Dermis microvascular lymphatic vessel endothelial cell (primary cell): ENCODE measurements at regions not wholly inside any gene's neighbourhood (a gene's known extent, or its start where the extent isn't known, plus 50 kb on each side); places are given as distances from the start of the nearest gene placed in this dataset.

ENCODE experiments used
- DNase-seq, 2 donors: peaks; one replicate each; pipeline versions ENCODE4 v3.0.0 to v3.0.0-alpha.2; 2010; ENCODE audit warnings: low read depth in 2 of 2

DNA sequence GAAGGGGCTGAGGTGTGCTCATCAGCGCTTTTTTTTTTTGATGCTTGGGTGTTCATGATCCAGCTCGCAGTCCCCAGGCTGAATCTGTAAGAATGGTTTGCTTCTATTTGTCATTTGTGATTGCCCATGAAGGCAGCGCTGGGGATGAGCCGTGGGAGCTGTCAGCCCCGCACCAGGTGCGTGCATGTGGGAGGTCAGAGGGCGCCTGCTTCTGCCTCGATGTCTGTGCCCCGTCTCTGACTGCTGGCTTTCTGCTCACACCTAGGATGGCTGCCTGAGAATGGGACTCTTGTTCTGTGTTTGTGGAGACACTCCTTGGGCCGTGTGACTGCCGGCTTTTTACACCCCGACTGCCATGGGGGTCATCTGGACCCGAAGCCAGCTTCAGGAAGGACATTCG, 141.2 kb upstream of the RTL1 start:
- no peak for DNase-seq

DNA sequence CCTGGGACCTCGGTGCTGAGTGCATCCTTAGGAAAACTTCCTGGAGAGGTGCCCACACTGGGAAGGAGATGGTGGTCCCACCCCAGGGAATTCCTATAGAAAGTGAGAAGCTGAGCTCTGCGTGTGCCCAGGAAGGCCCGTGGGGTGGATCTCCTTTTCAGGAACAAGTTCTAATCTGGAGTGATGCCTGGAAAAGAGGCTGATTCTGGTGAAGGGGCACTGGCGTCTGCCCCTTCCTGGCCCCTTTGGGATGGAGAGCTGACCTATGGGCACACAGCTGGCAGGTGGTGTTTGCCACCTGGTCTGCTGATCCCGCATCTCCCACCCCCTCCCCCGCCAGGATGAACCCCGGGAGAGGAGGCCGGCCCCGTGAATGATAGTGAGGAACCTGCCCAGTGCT, 142.0 kb upstream of the RTL1 start:
- DNase-seq: no peak

DNA sequence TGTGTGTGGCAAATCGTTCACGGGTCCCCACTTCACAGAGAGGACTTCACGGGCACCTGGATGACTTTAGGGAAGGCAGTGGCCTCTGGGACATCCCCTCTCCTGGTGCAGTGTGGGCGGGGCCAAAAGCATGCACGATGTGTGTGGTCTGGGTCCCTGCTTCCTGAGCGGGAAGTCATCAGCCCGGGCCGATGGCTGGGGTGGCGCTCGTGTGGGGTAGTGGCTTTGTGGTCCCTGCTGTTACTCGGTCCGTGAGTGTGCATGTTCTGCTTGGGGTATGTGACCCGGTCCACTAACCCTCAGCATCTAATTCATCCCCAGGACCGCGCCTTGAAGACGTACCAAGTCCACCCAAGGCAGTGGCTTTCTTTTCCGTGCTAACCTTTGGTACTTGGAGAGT, 142.5 kb upstream of the RTL1 start:
- DNase-seq: no peak

DNA sequence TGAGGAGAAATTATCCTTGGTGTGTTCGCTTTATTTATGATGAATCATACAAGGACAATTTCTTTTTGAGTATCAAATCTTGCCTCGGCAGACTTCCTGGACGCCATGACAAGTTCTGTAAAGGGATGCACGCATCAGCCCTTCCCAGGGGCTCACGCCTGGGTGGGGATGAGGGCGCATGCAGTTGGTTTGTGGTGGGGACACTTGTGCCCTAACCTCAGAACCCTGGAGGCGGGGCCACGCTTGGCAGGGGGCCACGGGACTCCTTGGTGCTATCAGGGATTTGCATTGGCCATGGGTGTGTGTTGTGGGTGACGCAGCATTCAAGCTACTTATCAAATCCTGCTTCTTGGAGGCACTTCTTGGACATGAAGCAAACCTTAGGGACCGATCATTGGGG, 143.8 kb upstream of the RTL1 start:
- no peak for DNase-seq

DNA sequence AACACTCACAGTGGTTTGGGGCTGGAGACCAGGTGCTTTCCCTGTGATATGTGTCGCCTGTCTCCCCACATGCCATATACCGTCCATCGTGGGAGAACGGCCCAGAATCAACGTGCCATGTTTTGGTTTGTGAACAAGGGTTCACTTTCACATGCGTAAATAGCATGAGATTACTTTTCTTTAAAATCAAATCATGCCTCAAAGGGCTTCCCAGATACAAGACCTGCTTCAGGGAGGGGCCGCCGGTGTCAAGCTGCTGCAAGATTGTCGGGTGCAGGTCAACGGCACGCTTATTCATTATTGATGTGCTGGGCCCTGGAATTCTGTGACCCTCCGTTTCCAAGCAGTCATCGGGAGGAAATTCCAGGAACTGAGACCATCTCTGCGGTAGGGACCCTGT, 145.2 kb upstream of the RTL1 start:
- DNase-seq: no peak

DNA sequence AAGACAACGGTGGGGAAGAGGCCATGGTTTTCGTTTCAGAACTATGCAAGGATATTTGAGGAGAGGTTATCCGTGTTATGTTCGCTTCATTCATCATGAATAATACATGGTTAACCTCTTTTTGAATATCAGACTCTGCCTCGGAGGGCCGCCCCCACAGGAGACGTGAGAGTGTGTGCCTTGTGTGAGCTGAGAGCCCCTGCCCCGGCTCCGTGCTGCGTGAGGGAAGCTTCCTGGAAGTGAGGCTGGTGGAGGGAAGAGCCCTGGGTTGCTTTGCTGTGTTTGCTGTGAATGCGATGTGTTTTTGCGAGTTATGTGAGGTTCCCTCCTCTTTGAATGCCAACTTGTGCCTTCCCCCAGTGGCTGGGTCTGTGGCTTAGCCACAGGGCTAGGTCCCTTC, 146.0 kb upstream of the RTL1 start:
- no peak for DNase-seq

DNA sequence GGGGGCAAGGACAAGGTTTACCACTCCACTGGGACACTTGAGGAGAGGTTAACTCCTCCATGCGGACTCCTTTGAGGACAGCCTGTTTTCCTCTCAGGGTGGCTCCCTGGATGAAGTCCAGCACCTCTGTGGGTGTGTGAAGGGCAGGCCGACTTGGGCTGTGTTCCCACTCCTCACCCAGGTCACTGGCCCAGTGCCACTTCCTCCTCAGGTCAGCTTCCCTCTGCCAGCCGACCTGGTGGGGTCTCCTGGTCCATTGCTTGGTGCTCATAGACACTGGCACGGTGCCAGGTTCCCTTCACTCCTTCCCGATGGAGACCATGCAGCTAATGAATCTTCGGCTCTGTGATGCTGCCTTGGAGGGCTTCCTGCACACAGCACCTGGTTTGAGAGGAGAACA, 146.4 kb upstream of the RTL1 start:
- DNase-seq: no peak

DNA sequence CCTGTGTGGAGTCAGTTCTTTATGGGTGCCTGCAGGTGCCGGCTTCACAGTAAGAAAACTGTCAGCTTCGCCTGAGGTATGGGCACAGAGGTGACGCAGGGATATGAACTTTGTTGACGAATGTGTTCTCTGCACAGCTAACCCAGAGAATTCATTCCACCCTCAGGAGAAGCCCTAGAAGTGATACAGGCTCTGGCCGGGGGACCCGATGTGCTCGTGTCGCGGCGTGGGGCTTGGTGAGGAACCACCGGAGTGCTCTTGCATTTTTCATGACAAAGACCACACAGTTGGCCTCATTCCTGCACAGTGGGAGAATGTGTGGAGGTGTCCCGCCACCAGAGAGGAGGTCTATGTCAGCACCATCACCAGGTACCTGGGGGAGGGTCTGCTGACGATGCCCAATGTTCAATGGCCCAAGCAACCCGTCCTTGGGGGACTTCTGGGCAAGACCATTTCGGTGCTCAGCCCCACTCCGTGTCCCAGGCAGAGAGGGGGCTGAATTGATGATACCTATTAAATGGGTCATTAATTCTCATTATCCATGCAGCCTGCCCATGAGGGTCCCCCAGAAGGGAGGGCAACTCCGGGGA, 147.5 kb upstream of the RTL1 start:
- no peak for DNase-seq

DNA sequence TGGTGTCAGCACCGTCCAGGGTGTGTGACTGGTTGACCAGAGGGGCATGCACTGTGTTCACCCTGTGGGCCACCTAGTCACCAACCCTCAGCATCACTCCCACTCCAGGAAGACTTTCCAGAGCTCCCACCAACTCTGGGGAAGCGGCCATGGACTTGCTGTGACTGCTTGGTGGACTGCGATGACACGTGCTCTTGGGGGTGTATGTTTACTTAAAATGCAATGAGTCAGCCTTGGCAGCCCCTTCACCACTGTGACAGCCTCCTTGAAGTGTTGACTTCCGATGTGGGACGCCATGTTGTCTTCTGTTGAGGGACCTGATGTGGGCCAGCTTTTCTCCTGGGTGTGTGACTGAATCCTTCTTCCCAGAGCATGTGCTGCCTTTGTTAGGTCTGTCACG, 151.1 kb upstream of the RTL1 start:
- DNase-seq: no peak

DNA sequence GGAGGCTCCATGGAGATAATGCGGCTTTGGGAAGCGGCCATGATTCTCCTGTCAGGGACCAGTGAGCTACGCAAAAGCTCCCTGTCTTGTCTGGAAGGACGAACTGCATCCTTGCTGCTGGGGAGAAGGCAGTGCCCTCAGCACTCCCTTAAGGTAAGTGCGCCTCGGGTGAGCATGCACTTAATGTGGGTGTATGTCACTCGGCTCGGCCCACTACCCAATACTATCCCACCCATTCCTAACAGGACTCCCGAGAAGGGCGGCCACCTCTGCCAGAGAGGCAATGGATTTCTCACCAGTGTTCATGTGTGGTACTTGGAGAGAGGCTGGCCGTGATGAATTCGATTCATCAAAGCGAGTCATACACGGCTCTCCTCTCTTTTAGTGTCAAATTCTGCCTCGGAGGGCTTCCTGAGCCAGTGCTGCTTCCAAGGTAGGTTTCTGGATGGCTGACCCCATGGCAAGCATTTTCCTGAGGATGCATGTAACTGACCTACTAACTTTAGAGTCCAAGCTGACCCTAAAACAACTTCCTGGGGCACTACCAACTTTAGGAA, 151.7 kb upstream of the RTL1 start:
- no peak for DNase-seq

DNA sequence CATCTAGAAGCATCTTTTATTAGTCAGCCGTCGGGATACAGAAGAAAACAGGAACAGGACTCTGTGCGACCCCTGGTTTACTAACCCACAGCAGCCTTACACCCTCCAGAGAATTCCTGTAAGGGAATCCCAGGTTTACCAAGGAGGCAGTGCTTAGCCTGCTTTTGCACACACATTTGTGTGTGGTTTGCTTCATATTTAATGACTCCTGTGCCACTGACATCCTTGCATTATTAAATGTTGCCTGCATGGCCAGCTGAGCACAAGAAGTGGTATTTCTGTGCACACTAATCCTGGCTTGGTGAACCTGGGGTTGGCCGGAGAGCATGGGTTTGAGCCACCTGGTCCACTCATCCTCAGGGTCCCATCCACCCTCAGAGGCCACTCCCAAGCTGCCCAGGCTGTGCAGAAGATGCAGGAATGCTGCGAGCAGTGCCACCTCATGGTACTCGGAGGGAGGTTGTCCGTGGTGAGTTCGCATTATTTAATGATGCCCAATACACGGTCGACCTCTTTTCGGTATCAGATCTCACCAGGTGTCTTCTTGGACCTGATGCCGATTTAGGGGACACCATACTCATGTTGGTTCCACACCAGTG, 152.4 kb upstream of the RTL1 start:
- no peak for DNase-seq

DNA sequence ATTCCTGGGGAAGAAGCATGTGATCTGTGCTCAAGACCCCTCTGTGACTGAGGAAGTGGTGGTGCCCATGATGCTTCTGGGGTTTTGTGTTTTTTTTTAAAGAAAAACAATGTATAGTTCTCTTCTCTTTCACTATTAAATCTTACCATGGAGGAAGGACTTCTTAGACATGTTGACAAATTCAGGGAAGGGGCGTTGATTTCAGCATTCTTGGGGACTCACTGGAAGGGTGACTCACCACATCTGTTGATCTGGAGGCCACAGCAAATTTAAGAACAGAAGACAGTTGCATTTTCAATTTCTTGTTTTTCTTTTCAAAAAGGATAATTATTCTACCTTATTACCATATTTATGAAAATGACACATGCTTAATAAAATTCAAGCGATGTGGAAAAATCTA, 152.9 kb upstream of the RTL1 start:
- DNase-seq: no peak

DNA sequence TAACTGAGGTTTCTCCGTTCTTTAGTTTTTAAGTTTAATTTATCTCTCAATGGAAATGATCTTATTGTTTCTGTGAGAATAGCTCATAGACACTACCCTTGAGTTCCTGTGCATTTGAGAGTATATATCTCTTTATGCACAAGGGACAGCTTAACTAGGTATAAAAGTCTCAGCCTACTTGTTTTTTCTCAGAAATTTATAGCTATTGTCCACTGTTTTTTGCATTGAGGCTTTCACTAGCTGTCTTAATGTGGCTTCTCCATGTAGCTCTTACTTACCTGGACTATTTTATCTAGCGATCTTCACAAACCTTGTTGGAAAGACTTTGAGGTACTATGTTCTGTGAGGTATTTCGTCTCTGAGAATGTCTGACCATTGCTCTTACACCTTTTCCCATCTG, 153.9 kb upstream of the RTL1 start:
- DNase-seq: no peak

DNA sequence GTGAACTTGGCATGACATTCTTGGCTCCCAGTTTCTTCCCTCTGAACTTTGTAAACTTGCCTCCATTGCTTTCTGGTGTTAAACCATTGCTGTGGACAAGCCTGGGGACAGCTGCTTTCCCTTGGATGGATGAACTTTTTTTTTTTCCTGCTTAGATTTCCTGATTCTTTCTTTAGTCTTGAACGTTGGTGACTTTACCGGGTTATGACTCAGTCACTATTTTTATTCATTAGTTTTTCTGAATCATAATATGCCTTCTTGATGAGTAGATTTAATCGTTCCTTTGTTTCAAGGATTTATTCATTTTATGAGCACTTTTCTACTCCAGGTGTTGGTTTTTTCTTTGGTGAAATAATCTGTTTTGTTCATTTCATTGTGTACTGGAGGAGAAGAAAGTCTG, 155.0 kb upstream of the RTL1 start:
- peak in 1 of 2 donors; percentile 72 for DNase-seq

DNA sequence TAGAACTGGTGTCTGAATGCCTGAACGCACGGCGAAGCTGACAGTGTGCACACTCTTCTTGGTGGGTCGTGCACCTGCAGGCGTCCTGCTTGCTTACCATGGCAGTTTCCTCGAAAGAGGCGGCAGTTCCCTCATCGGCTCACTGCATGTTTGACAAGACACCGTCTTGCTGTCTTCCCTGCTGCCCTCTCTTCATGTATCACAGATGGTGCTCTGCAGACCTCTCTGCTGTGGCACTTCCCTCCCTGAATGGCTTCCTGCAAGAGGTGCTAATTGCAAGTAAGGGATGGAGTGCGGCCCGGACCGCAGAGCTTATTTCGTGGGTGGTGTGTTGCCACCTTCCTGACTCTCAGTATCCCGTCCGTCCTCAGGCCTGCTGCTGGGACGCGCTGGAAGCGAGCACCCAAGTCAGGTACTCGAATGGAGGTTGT, 156.7 kb upstream of the RTL1 start:
- no peak for DNase-seq

DNA sequence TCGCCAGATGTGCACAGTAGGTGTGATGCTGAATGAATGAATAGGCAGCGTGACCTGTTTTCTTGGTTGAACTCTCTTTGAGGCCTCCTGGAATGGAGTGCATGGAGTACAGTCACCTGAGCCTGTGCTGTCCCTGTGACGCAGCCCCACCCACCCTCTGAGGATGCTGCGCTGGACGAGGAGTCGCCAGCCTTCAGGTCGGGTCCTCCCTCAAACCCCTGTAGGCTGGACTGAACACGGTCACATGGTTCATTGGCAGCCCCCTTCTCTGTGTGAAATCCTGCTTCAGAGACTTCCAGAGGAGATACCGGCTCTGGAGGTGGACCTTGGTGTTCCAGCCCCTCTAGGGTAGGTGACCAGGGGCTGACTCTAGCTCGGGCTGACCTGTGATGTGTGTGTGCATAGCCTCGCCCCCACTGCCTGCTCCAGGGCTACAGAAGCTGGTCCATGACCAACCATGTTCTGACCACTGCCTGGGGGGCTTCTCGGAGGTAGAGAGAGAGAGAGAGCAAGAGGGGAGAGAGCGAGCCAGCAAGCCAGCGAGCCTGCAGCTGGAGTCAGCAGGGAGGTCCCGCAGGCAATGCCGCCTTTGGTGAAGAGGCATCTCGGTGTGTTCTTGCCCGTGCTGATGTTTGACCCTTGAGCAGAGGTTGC, 158.0 kb upstream of the RTL1 start:
- DNase-seq: no peak

DNA sequence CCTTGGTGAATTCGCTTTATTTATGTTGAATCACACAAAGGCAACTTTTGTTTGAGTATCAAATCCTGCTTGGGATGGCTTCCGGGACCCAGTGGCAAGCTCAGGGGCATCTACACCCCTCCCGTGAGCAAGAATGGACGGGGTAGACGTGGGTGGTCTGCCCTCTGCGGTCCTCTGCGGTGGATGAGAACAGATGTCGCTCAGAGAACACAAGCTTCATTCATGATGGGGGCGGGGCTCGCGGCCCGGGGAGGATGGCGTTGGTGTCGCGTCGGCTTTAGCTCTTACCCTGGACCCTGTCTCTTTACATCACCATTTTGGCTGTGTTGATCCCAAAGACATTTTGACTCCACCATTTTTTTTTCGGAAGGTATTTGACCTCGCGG, 158.5 kb upstream of the RTL1 start:
- DNase-seq: no peak

DNA sequence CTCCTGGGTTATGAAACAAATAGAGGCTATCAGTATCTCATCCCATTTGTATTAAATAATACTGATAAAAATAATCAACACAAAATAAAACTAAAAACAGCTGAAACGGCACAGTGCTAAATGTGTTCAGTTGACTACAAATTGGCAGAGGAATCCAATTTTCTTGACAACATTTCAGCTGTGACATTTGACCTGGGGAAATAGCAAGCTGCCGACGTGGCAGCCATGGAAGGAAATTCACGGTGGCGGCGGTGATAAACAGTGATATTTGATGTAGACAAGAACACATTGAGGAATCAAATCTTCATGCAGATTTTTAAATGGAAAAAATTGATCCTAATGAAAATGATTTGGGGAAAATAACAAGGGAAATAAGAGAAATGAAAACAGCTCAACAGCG, 159.1 kb upstream of the RTL1 start:
- peak in 1 of 2 donors; percentile 70 for DNase-seq

DNA sequence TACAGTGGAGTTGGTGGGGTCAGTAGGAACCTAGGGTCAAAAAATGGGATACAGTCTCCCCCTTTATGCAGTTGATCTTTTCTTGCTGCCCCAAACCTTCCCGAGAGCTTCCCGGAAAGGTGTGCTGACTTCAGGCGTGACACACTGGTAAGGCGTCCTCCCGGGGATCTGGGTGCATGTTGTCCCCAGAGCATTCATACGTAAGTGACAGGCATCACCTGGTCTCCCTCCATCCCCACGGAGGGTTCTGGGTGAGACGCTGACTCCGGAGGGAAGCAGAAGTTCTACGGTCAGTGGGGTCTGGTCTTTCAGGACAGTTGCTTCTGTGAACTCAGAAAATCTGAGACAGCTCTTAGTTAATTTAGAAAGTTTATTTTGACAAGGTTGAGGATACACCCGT, 159.6 kb upstream of the RTL1 start:
- DNase-seq: no peak

DNA sequence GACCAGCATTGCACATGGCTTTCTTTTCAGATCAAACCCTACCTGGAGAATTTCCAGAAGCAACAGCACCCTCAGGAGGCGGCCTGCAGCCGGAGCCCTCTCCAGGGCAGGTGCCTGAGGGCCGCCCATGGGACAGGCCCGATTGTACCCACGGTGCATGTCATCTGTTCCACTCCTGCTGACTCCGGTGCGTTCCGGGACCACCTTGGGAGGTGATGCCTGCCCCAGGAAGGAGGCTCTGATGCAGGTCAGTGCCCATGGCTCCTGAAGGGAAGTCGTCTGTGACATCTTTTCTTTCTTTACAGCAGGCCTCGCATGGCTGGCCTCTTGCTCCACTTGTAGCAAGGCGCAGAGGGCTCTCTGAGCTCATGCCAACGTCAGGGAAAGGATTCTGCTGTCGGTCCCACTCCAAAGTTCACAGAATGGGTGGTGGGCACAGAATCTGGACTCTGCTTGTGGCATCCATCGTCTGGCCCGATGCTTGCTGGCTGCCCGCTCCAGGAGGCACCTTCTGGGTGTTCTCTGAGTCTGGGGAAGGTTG, 160.7 kb upstream of the RTL1 start:
- DNase-seq: no peak

DNA sequence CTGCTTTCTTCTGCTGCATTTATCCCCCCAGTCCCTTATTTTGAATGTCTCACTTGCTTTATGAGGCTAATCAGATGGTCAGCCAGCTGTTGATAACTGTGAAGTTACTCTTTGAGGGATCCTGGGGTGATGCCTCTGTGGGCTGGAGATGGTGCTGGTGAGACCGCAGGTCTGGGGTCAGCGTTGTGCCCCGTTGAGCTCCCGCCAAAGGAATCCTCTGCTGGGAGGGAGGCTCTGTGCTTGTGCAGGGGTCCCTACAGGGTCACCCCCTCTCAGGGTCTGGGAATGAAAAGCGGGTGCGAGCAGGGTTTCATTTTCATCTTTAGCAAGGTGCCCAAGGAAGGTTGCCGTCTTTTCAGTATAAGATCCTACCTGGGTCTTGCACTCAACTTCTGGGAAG, 161.2 kb upstream of the RTL1 start:
- DNase-seq: no peak

DNA sequence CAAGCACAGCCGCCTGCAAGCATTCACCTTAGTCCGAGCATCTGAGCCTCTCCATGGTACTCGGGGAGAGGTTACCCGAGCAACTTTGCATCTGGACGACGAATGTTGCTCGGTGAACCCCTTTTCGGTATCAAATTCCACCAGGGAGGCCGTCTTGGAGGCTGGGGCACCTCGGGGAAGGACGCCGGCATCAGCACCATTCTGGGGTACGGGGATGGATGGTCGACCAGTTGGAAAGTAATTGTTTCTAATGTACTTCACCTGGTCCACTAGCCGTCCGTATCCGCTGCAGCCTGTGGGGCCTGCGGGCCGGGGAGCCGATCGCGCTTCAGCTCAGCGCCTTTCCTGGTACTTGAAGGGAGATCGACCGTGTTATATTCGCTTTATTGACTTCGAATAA, 161.7 kb upstream of the RTL1 start:
- no peak for DNase-seq
